DOHH2 (cell line): ENCODE measurements at regions not wholly inside any gene's neighbourhood (a gene's known extent, or its start where the extent isn't known, plus 50 kb on each side); places are given as distances from the start of the nearest gene placed in this dataset.

ENCODE experiments used
- CTCF ChIP-seq: fragments of 200-600 bp; sonication (generic); IDR thresholded peaks from one replicate; pipeline ENCODE4 v1.5.1; 2014; ENCODE audit warnings: antibody characterized with exemption, mild to moderate bottlenecking, low read depth, low read length; ENCODE audit not compliant: poor library complexity, severe bottlenecking
- EZH2phosphoT487 ChIP-seq: fragments of 200-600 bp; sonication (generic); IDR thresholded peaks from 2 replicates; pipeline ENCODE4 v1.6.1; 2017; ENCODE audit warnings: borderline replicate concordance, mild to moderate bottlenecking, antibody characterized with exemption, low read length, moderate library complexity, mixed read lengths

GRCh38 chr7:116331020-116331419 lies 120.7 kb downstream of the TES start:
- TF ChIP-seq CTCF (no peak), EZH2phosphoT487 (no peak)
